ENCODE measurements at regions not wholly inside any gene's neighbourhood (a gene's known extent, or its start where the extent isn't known, plus 50 kb on each side); places are given as distances from the start of the nearest gene placed in this dataset.

DNA sequence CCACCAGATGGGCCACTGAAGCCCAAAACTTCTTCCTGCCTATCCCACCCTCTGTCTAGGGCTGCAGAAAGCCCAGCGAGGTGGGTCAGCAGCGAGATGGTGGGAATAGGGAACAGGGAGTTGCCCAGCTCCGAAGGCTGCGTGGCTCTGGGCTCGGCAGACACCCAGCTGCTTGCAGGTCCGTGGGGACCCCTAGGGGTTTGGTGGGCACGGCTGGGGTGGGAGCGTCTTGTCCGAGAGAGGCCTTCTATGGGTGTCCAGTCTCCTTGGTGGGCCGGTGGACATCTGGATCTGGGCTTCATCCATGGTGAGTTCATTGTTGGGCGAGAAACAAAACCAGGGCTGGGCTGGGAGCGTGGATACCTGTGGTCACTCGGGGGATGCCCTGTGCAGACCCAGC is 1211.0 kb downstream of the BRD1 start:
- H3K4me3 ChIP-seq: no peak overlapping the region
- H3K36me3 ChIP-seq: no peaks in the 10 kb centered on the region
- no peaks in the 10 kb centered on the region for H3K4me1 ChIP-seq
- no peaks in the 10 kb centered on the region for H3K27me3 ChIP-seq
- H3K9me3 ChIP-seq: no peaks in the 10 kb centered on the region
- no peak for DNase-seq (ENCODE audit: low spot score)
- no peak for TF ChIP-seq CTCF (IDR thresholded peaks at IDR 0.05)
- H3K27ac ChIP-seq: no peak overlapping the region

DNA sequence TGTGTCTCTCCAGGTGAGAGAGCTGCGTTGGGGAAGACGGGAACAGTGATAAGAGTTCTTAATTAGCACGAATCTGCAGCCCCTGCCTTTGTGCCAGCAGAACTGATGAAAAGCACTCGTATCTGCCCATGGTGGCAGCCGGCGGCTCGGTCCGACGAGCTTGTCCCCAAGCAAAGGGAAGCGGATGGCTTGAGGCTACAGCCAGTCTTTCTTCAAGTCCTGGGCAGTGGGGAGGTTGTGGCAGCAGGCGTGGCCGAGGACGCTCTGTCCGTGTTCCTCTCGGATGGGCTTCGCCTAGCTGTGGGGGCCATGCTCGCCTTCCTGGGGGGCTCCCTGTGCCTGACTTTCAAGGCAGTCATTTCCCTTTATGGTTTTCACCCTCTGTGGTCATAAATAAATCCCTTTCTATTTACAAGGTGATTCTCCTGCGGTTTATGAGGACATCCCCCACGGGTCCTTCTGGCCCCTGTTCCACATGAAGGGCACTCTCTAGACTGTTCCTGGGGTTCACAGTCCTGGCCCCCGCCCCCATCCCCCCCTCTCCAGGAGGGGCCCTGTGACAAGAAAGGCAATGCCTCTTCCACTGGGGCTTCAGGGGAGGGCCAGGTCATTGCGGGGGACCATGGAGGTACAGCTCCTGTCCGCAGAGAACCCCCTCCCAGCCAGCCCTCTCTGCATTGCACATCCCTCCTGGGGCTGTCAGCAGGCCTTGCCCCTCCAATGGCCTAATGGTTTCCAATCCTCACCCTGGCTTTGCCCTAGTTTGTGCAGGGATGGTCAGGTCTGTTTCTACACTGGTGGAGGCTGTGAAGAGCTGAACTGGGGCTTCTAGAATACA is 1212.3 kb downstream of the BRD1 start:
- H3K27me3 ChIP-seq: no peaks in the 10 kb centered on the region
- H3K4me1 ChIP-seq: no peaks in the 10 kb centered on the region
- no peak overlapping the region for H3K4me3 ChIP-seq
- no peaks in the 10 kb centered on the region for H3K9me3 ChIP-seq
- no peak overlapping the region for H3K27ac ChIP-seq
- DNase-seq (ENCODE audit: low spot score): no peak
- TF ChIP-seq CTCF (IDR thresholded peaks at IDR 0.05): no peak
- H3K36me3 ChIP-seq: no peaks in the 10 kb centered on the region

DNA sequence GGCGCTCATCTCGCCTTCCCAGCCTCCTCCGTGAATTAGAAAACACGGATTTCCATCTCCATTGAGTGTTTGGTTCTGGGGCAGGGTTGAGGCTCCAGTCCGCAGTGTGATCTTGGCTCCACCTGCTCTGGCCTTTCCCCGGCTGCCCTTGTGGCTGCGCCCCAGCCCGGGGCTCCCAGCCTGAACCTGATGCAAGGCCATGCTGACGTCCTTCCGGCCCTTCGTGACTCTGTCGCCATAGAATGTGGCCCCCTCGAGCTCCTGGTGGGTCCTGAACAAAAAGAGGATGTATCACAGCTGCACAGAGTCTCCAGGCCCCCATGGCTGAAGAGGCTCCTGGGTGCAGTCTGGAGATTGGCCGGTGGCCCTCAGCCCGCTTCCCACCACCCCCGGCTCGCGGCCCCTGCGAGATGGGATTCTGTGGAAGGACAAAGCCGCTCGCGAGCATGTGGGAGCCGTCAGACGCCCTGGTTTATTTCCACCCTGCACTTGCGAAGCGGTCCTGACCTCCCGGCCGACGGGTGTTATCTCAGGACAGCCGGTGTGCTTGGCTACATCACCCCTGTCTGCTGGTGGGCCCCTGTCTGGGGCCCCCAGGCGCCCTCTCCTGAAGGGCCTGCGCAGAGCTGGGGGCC is 1214.0 kb downstream of the BRD1 start:
- DNase-seq (ENCODE audit: low spot score): no peak
- Histone ChIP-seq H3K36me3 (no peaks in the 10 kb centered on the region), H3K4me3 (no peak overlapping the region), H3K27ac (no peak overlapping the region), H3K9me3 (no peaks in the 10 kb centered on the region), H3K4me1 (no peaks in the 10 kb centered on the region), H3K27me3 (no peaks in the 10 kb centered on the region)
- no peak for TF ChIP-seq CTCF (IDR thresholded peaks at IDR 0.05)

DNA sequence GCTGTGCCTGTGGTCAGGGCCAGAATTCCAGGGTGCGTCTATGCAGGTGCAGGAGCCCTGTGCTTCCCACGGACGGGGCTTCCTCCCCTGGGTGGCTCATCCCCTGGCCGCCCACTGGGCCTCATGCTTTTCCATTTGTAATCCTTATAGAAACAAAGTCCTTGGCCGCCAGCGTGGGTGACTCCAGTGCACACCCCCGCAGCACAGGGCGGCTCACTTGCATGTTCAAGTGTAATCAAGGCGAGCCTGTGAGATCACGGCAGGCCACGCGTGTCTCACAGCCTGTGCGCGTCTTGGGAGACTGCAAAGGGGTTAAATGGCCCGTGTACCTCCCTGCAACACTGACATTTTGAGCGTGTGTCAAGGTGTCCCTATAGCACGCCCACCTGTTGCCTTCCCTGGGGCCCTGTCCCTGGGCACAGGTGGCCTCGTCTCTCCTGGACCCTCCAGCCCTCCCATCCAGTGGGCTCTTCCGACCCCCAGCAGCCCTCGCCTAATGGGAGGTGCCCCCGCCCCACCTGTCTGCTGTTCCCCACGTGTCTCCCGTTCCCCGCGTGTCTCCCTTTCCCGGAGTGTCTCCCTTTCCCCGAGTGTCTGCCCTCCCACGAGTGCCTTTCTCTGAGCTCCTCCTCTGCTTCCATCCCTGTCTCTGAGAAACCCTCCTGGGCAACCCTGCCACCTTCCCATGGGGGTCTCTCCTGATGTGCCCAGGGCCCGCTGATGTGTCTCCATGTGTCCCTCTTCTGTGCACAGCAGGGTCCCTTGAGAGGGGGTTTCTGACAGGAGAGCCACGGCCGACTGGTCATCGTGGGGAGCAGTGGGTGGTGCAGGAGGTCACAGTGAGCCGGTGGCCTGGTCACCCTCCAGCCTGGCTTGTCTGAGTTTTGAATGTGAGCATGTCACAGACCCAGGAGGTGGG is 1215.3 kb downstream of the BRD1 start:
- no peak overlapping the region for H3K4me3 ChIP-seq
- no peak for TF ChIP-seq CTCF (IDR thresholded peaks at IDR 0.05)
- no peaks in the 10 kb centered on the region for H3K36me3 ChIP-seq
- H3K4me1 ChIP-seq: no peaks in the 10 kb centered on the region
- H3K9me3 ChIP-seq: no peaks in the 10 kb centered on the region
- H3K27me3 ChIP-seq: no peaks in the 10 kb centered on the region
- no peak for DNase-seq (ENCODE audit: low spot score)
- H3K27ac ChIP-seq: no peak overlapping the region

GRCh38 chr22:48609279-48609865 is 1218.3 kb downstream of the BRD1 start:
- H3K27me3 ChIP-seq: no peaks in the 10 kb centered on the region
- no peak for DNase-seq (ENCODE audit: low spot score)
- TF ChIP-seq CTCF (IDR thresholded peaks at IDR 0.05): no peak
- H3K27ac ChIP-seq: no peak overlapping the region
- no peaks in the 10 kb centered on the region for H3K9me3 ChIP-seq
- H3K36me3 ChIP-seq: no peaks in the 10 kb centered on the region
- no peaks in the 10 kb centered on the region for H3K4me1 ChIP-seq
- H3K4me3 ChIP-seq: no peak overlapping the region

Measured in right atrium auricular region (tissue), 2 donors.